Stimulated activated CD4-positive, alpha-beta T cell treated with anti-CD3 and anti-CD28 coated beads, Interleukin-12 subunit alpha, Interleukin-12 subunit beta, amount 100 ng/mL, for 4 hours (primary cell): ENCODE measurements at regions not wholly inside any gene's neighbourhood (a gene's known extent, or its start where the extent isn't known, plus 50 kb on each side); places are given as distances from the start of the nearest gene placed in this dataset.

ENCODE experiments used
- DNase-seq: peaks from one replicate; pipeline ENCODE4 v3.0.0-alpha.2; 2020

- DNase-seq: no peak
These were observed 215.9 kb downstream of the BARX2 start for GRCh38 chr11:129591527-129591926.

GRCh38 chr11:129592191-129592590, 216.5 kb downstream of the BARX2 start:
- no peak for DNase-seq

DNA sequence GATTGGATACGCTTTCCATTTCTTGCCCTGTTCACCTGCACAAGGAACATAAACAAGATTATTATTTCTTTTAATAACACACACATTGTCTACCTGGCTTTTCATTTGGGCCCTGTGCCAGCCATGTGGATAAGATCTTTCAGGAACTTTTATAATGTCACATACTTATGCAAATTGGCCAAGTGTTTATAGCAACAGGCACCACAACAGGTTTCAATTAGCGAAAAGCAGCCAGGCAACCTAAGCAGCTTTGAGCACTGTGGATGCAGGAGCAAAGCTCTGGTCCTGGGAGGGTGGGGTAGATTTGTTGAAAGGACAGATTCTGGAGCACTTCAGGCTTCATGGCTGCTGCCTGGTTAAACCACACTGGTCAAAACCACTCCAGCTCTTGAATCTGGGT, 217.4 kb downstream of the BARX2 start:
- DNase-seq: no peak

GRCh38 chr11:129595038-129595962, 219.7 kb downstream of the BARX2 start:
- no peak for DNase-seq

GRCh38 chr11:129596351-129596750, 219.3 kb upstream of the TMEM45B start:
- no peak for DNase-seq

DNA sequence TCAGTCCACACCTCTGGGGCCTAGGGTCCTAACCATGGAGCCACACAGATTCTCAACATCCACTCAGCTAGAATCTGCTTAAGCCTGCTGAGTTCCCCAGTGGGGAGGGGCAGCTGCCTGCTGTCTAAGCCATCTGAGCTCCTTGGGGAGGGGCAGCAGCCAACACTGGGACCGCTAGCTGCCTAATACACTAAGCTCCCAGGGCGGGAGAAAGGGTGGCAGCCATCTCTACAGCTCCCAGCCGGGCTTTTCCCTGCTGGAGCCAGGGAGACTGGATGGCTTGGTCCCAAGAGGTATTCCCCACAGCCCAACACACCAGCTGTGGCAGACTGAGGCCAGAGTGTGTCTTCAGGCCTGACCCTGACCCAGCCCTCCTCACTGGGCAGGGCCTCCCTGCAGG, 217.3 kb upstream of the TMEM45B start:
- DNase-seq: no peak

GRCh38 chr11:129605815-129606214, 209.8 kb upstream of the TMEM45B start:
- no peak for DNase-seq

DNA sequence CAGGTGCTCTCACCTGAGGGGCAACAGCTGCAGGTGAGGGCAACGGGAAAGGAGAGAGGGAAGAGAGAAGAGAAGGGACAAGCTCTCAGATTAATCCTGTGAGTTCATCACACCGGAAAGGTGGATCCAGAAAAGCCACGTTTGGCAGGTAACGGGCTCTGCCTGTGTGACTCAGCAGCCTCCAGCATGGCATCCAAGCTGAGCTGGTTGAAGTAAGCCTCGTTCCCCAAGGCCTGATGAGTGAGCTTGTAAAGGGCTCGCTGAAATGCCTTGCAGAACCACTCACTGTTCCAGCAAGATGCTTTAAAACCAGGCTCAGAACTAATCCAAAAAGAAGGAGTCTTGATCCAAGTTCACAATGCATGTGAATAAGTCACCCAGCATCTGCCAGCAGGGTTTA, 206.9 kb upstream of the TMEM45B start:
- DNase-seq: no peak

DNA sequence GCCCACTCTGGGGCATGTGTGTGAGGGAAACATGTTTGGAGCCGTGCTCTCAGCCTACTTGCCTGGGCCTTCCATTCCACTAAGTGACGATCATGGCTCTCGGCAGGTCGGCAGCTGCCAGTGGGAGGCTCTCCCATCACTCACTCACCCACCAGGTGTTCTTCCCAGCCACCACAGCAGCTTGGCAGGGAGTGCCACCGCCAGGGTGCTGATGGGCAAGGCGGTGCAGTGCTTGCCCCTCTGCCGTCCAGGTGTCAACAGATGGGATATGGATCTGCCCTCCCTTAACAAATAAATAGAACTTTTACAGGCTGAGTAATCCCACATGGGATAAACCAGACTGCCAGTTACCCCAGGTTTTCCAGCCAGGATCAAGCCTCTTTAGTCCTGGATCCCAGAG, 205.5 kb upstream of the TMEM45B start:
- no peak for DNase-seq

- DNase-seq: no peak
These were observed 205.1 kb upstream of the TMEM45B start for GRCh38 chr11:129610545-129610944.

DNA sequence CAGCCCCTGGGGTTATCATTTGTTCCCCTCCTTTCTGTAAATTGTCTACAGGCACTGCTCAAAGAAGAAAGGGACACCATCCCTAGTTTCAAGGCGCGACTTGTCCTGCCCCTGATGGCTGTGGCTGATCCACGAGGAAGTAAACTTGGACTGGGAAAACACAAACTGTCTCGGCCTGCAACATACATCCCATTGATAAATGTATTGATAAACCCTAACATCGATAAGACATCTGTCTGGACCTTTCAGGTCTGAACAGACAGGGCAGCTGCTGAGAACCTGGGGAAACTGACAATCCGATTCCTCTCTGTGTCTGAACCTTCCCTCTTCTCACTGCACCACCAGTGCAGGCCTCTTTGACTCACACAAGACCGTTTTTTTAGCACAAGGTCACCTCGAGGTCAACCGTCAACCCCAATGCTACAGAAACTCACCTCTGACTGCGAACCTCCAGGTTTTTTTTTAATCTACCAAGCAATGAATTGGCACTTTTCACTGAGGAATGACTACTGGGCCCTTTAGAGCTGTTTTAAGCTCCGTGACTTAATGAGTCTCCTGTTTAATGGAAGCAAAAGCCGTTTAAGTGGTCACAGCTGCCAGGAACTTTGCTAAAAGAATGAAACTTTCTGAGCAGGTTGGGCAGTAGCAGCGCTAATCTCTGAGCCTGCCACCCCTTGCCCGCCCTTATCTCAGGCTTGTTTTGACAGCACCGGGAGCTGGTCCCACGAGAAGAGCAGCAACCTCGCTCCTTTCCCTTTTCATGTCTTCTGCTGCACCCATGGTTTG, 203.8 kb upstream of the TMEM45B start:
- no peak for DNase-seq

DNA sequence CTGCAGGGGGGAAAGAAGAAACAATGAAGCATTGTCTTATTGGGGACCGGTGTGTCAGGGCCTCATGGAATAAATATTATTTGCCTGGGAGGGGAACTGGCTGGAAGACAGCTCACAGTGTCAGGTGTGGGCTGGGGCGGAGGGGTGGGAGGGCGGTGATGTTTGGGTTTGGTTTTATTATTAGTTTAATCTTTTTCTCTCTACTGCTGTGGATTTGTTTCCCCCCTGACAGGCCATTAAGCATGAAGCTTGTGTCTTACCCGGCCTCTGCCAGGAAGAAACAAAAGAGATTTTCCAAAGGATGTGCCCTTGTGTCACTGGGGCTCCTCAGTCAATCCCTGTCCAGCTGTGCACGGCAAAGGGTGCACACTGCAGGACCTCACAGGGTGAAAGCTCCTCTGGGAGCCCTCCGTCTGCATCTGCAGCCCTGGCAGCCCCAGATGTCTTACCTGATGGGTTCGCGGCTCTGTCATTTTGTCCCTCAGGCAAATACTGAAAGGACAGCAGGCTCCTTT, 203.1 kb upstream of the TMEM45B start:
- no peak for DNase-seq

DNA sequence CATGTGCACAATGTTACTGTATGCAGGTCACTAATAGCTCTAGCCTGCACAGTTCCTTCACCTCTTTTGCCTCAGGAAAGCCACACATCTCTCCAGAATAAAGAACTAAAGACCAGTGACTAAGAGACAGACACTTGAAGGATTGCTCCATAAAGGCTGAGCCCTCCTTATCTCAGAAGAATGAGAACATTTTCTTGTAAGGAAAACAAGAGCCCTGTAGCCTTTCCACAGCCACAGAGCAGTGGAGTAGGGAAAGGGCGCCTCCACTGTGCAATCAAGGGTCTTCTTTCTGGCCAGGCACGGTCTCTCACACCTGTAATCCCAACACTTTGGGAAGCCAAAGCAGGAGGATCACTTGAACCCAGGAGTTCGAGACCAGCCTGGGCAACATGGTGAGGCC, 202.6 kb upstream of the TMEM45B start:
- DNase-seq: no peak

GRCh38 chr11:129614256-129614944, 201.2 kb upstream of the TMEM45B start:
- no peak for DNase-seq

GRCh38 chr11:129618046-129618569, 197.5 kb upstream of the TMEM45B start:
- no peak for DNase-seq

GRCh38 chr11:129620237-129621104, 195.2 kb upstream of the TMEM45B start:
- DNase-seq: no peak

DNA sequence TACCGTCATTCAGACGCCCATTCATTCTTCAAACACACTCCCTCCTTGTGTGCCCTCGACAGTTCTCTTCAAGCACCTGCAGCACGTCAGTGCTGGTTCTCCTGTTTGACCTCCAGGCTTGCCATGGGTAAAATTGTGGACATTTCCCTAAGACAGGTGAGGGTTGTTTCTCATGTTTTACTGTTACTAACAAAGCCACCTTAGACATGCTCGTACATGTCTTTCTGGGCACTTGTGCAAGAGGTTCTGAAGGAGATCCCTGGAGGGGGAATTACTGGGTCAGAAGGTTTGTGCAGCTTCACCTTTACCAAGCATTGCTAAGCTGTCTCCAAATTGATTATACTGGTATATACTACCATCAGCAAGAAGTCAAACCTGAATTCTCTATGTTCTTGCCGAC, 189.7 kb upstream of the TMEM45B start:
- DNase-seq: no peak

GRCh38 chr11:129631201-129631600, 184.4 kb upstream of the TMEM45B start:
- DNase-seq: no peak

DNA sequence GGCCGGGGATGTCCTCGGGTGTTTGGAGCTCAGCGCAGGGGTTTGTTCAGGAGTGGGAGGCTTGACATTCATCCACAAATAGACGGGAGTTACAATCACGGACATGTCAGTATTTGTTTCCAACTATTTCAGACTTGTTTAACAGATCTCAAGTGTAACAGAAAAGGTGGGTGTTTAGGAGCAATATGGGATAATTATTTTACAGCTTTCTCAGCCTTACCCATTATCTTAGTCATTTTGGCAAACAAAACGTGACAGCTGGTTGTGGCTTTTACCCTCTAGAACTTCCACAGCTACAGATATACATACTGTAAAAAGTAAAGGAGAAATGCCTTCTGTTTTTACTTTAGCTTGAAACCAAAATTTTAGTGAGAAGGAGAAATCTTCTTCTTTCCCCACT, 178.7 kb upstream of the TMEM45B start:
- DNase-seq: no peak

DNA sequence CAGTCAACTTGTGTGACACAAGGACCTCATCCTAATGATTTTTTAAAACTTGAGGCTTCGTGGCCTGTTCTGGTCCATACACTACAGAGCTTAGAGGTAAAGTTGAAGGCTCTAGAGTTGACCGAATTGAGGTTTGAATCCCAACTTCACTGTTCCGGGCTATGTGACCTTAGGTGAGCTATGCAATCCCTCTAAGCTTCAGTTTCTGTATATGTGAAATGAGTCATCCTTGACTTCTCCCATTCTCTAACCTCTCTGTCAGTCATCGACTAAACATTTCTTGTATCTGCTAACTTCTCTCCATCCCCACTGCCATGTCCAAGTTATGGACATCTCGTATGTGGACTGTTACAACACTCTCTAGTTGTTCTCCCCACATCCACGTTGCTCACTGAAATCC, 178.2 kb upstream of the TMEM45B start:
- no peak for DNase-seq

DNA sequence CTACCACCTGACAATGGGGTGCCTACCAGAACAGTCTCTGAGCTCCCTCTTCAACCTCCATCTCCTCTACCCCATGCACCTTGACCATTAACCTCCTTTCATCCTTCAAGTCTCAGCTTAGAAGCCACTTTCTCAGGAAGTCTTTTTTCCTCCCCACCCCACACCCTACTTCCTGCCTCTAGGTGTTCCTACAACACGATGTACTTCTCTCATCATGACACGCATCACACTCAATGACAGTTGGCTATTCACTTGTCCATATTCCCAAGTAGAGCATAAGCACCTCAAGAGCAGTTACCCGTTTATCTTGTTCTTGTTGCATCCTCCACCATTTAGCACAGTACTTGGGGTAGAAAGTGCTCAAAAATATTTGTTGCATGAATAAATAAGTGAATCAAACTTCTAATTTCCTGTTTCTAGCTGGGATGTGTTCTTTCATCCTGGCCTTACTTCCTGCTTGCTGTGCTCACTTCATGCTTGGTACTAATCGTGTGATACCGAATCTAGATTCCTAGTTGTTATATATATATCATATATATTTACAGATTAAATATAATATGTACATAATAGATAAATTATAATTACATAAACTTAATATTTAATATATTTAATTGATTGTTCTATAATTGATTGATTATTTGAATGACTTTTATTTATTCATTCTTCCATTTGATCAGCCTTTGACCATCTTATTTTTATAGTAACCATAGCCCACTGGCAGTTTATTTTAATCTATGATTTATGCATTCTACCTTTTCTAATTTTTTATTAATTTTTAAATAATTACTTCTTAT, 177.5 kb upstream of the TMEM45B start:
- DNase-seq: no peak
